Naive thymus-derived CD4-positive, alpha-beta T cell (primary cell): ENCODE measurements at regions not wholly inside any gene's neighbourhood (a gene's known extent, or its start where the extent isn't known, plus 50 kb on each side); places are given as distances from the start of the nearest gene placed in this dataset.

Experiments
- ATAC-seq: fragments of 150-1000 bp; cut with Tn5 transposase; 2 replicates; pipeline ENCODE4 v1.10.0; 2021; ENCODE audit warnings: mild to moderate bottlenecking, moderate library complexity
- CTCF ChIA-PET: fragments of 350-600 bp; sonication (Branson Sonifier 250); formaldehyde crosslinking; loops from one replicate; lab custom pipeline; 2021; ENCODE audit warnings: antibody characterized with exemption; lab: Charles Lee
- POLR2A ChIA-PET: fragments of 350-600 bp; sonication (Branson Sonifier 250); formaldehyde crosslinking; loops from one replicate; lab custom pipeline; 2021; ENCODE audit warnings: antibody characterized with exemption, inconsistent platforms; lab: Charles Lee
- DNase-seq, 9 donors: peaks; one replicate each; pipeline versions ENCODE4 v3.0.0 to v3.0.0-alpha.2; 2020 to 2022; ENCODE audit warnings: mixed read lengths in 1 of 9
- H3K27ac ChIP-seq: one replicate; pipeline ENCODE4 v1.7.0; 2013; ENCODE audit warnings: mild to moderate bottlenecking, low read depth, low read length, moderate library complexity
- H3K27me3 ChIP-seq, 2 donors: one replicate each; pipeline ENCODE4 v1.7.0; 2013; ENCODE audit warnings: low read length in 2 of 2, mild to moderate bottlenecking in 2 of 2, moderate library complexity in 2 of 2; ENCODE audit not compliant: control insufficient read depth in 2 of 2, insufficient read depth in 2 of 2
- H3K36me3 ChIP-seq, 3 experiments: 1 replicate in 2 of 3; 2 replicates in 1 of 3; pipeline ENCODE4 v1.7.0; 2013; ENCODE audit warnings: low read length in 3 of 3, mild to moderate bottlenecking in 3 of 3, moderate library complexity in 1 of 3; ENCODE audit not compliant: insufficient read depth in 3 of 3, control insufficient read depth in 2 of 3
- H3K4me1 ChIP-seq, 2 donors: one replicate each; pipeline ENCODE4 v1.7.0; 2013; ENCODE audit warnings: low read length in 2 of 2, mild to moderate bottlenecking in 2 of 2, moderate library complexity in 1 of 2; ENCODE audit not compliant: control insufficient read depth in 2 of 2, insufficient read depth in 2 of 2
- H3K4me3 ChIP-seq: 2 replicates; pipeline ENCODE4 v1.7.0; 2013; ENCODE audit warnings: mild to moderate bottlenecking, low read length
- H3K9me3 ChIP-seq, 3 experiments: 1 replicate in 2 of 3; 2 replicates in 1 of 3; pipeline ENCODE4 v1.7.0; 2013; ENCODE audit warnings: low read length in 3 of 3; ENCODE audit not compliant: control insufficient read depth in 2 of 3
- H3K27ac Mint-ChIP-seq, 9 donors: one replicate each; pipeline ENCODE4 v1.8.0; 2020 to 2022; ENCODE audit warnings: mixed read lengths in 9 of 9, mild to moderate bottlenecking in 8 of 9, moderate library complexity in 5 of 9, inconsistent platforms in 2 of 9
- H3K27me3 Mint-ChIP-seq, 5 donors: one replicate each; pipeline ENCODE4 v1.8.0; 2021 to 2022; ENCODE audit warnings: mixed read lengths in 5 of 5, mild to moderate bottlenecking in 1 of 5
- H3K36me3 Mint-ChIP-seq, 5 donors: one replicate each; pipeline ENCODE4 v1.8.0; 2020 to 2022; ENCODE audit warnings: mixed read lengths in 5 of 5, mild to moderate bottlenecking in 3 of 5, inconsistent platforms in 1 of 5
- H3K4me1 Mint-ChIP-seq, 7 donors: one replicate each; pipeline ENCODE4 v1.8.0; 2020 to 2022; ENCODE audit warnings: mixed read lengths in 7 of 7, mild to moderate bottlenecking in 3 of 7, inconsistent platforms in 1 of 7
- H3K4me3 Mint-ChIP-seq, 10 donors: one replicate each; pipeline ENCODE4 v1.8.0; 2020 to 2022; ENCODE audit warnings: mild to moderate bottlenecking in 10 of 10, mixed read lengths in 10 of 10, moderate library complexity in 6 of 10, inconsistent platforms in 2 of 10
- H3K9me3 Mint-ChIP-seq, 11 donors: one replicate each; pipeline ENCODE4 v1.8.0; 2020 to 2022; ENCODE audit warnings: mixed read lengths in 11 of 11, mild to moderate bottlenecking in 4 of 11, inconsistent platforms in 1 of 11, moderate library complexity in 1 of 11
- intact Hi-C, 2 donors: fragments of 100-400 bp; cut with micrococcal nuclease; formaldehyde crosslinking; loops; one replicate each; pipeline ENCODE4 v1.15.1; 2023

DNA sequence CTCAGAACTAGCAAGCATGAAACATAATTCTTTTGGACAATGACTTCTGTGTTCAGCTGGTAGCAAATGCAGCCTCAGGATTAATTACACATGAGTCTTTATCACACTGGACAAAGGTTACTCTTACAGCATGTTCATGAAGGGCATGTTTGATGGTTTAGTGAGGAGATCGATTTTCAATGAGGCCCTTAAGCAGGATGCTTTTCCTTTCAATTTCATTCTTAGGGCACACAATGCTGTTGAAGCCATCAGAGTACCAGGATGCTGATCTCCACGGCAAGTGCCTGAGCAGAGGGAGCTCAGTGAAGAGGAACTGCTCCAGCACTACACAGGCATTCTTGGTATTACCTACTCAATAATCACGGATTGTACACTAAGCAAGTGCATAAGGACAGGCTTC is 542.0 kb downstream of the SNAPC1 start:
- POLR2A ChIA-PET: no interaction called here
- intact Hi-C loops: no loop called here

DNA sequence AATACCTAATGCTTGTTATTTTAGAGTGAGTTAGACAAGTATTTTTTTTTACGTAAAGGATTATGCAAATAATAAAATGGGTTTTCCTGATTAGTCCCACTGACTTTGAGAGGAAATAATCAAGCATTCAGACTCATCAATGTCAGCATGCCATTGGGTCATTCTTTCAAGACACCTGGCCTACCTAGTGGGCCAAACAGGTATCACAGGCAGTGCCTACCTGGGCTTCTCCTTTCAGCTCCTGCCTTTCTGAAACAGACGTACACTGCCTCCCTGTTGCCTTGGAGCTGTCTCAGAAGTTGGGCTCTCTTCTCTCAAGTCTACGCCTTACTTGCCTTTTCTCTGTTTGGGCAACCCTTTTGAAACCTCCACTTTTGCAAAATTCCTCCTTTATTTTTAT is 545.6 kb downstream of the SNAPC1 start:
- H3K4me3 ChIP-seq: no peak overlapping the region
- H3K27me3 ChIP-seq: no peaks in the 10 kb centered on the region
- no peaks in the 10 kb centered on the region for H3K36me3 ChIP-seq
- Mint-ChIP-seq H3K27me3 (peaks cover 0 to 12% (median 0%) of the 10 kb centered on the region in 5 donors), H3K36me3 (no peaks in the 10 kb centered on the region), H3K4me3 (no peak overlapping the region), H3K4me1 (no peaks in the 10 kb centered on the region), H3K27ac (no peak overlapping the region), H3K9me3 (peaks cover 0 to 10% (median 4%) of the 10 kb centered on the region in 11 donors)
- H3K9me3 ChIP-seq: no peaks in the 10 kb centered on the region
- H3K27ac ChIP-seq: no peak overlapping the region
- CTCF ChIA-PET: no interaction called here
- no peak for DNase-seq
- POLR2A ChIA-PET: no interaction called here
- no peaks in the 10 kb centered on the region for H3K4me1 ChIP-seq
- intact Hi-C loops: no loop called here
- ATAC-seq: no peak

More for the DNA sequence above, 542.0 kb downstream of the SNAPC1 start:
- Mint-ChIP-seq H3K27me3 (peaks cover 0 to 9% (median 0%) of the 10 kb centered on the region in 5 donors), H3K9me3 (peaks cover 0 to 10% (median 5%) of the 10 kb centered on the region in 11 donors), H3K4me3 (no peak overlapping the region), H3K27ac (no peak overlapping the region), H3K4me1 (no peaks in the 10 kb centered on the region), H3K36me3 (no peaks in the 10 kb centered on the region)
- ATAC-seq (no peak), DNase-seq (no peak)
- no peaks in the 10 kb centered on the region for H3K4me1 ChIP-seq
- H3K27me3 ChIP-seq: no peaks in the 10 kb centered on the region
- H3K4me3 ChIP-seq: no peak overlapping the region
- CTCF ChIA-PET: no interaction called here
- no peaks in the 10 kb centered on the region for H3K9me3 ChIP-seq
- no peaks in the 10 kb centered on the region for H3K36me3 ChIP-seq
- H3K27ac ChIP-seq: no peak overlapping the region

DNA sequence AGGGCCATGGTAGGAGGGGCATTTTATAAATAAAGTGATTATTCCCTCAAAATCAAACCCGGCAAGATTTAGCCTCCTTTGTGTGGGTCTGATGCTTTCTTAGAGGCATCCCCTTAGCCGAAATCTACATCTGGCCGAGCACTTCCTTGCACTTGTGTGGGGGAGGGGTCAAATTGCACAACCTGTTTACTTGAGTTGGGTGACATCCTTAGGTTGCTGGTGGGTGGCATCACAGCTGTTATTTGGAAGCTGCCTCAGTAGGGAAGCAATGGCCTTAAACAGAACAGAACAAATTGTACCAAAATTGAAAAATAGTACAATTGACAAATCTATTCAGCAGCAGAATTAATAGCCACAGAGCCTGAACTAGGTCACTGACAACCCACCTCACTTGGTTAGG is 546.1 kb downstream of the SNAPC1 start:
- H3K36me3 Mint-ChIP-seq: no peaks in the 10 kb centered on the region
- H3K4me1 ChIP-seq: no peaks in the 10 kb centered on the region
- DNase-seq (no peak), ATAC-seq (no peak)
- ChIA-PET POLR2A (no interaction called here), CTCF (no interaction called here)
- no peaks in the 10 kb centered on the region for H3K27me3 ChIP-seq
- H3K9me3 Mint-ChIP-seq: peaks cover 0 to 10% (median 4%) of the 10 kb centered on the region in 11 donors
- no peak overlapping the region for H3K4me3 ChIP-seq
- H3K27ac ChIP-seq: no peak overlapping the region
- no peaks in the 10 kb centered on the region for H3K9me3 ChIP-seq
- no peaks in the 10 kb centered on the region for H3K4me1 Mint-ChIP-seq
- H3K27me3 Mint-ChIP-seq: peaks cover 0 to 12% (median 0%) of the 10 kb centered on the region in 5 donors
- no peak overlapping the region for H3K4me3 Mint-ChIP-seq
- H3K36me3 ChIP-seq: no peaks in the 10 kb centered on the region
- intact Hi-C loops: no loop called here
- no peak overlapping the region for H3K27ac Mint-ChIP-seq

DNA sequence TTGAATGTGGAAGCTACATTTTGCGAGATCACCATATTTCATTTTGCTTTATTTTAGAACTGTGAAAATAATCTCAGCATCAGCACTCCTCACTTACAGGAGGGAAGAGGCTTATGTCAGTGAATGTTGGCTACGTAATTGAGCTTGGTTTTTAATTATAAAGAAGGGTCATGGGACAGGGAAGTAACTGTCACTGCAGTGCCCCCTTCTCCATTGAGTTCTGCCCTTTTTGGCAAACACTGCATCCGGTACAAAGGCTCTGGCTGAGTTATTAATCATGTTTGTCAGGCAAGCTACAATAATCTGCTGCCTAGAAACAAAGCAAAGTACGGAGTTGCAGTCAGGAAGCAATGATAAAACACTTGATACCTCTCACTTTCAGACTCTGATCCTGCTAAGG is 546.7 kb downstream of the SNAPC1 start:
- Histone ChIP-seq H3K4me1 (no peaks in the 10 kb centered on the region), H3K9me3 (no peaks in the 10 kb centered on the region), H3K36me3 (no peaks in the 10 kb centered on the region), H3K27me3 (no peaks in the 10 kb centered on the region), H3K27ac (no peak overlapping the region), H3K4me3 (no peak overlapping the region)
- ATAC-seq (no peak), DNase-seq (no peak)
- H3K4me1 Mint-ChIP-seq: no peaks in the 10 kb centered on the region
- H3K27ac Mint-ChIP-seq: no peak overlapping the region
- H3K9me3 Mint-ChIP-seq: peaks cover 0 to 10% (median 4%) of the 10 kb centered on the region in 11 donors
- H3K27me3 Mint-ChIP-seq: peaks cover 0 to 12% (median 0%) of the 10 kb centered on the region in 5 donors
- CTCF ChIA-PET: no interaction called here
- no peaks in the 10 kb centered on the region for H3K36me3 Mint-ChIP-seq
- no peak overlapping the region for H3K4me3 Mint-ChIP-seq
- intact Hi-C loops: no loop called here
- POLR2A ChIA-PET: no interaction called here

DNA sequence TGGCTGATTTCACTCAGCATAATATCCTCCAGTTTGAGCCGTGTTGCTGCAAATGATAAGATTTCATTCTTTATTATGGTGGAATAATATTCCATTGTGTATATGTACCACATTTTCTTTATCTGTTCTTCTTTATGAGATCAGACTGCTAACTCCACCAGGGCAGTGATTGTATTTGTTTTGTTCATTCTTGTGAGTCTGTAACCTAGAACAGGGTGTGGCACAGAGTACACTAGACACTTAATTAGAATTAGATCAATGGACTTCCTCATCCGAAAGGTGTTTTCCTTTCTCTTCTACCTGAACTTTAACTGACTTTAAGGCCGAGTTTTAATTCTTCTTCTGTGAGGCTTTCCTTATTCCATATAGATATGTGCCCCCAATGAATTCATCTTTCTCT is 551.0 kb downstream of the SNAPC1 start:
- no peak overlapping the region for H3K4me3 Mint-ChIP-seq
- no peaks in the 10 kb centered on the region for H3K36me3 ChIP-seq

DNA sequence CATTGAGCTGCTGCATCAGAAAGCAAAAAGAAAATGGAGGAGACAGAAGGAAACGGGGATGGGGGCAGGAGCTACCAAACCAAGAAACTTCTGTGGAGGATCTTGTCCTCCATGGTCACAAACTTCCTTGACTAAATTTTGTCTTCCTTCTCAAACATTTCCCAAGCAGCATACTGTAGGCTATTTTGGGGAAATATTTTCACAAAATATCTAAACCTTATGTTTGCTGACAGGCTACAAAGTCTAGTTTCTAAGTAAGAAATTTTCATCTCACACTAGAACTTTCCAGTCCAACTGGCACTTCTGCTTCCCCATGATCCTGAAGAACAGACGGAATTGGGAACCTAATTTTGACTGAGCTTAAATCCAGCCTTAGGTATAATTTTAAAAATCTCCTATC is 552.0 kb downstream of the SNAPC1 start:
- ChIA-PET CTCF (no interaction called here), POLR2A (no interaction called here)
- no peaks in the 10 kb centered on the region for H3K36me3 Mint-ChIP-seq
- ATAC-seq: no peak
- H3K4me1 Mint-ChIP-seq: no peaks in the 10 kb centered on the region
- no peak overlapping the region for H3K27ac Mint-ChIP-seq
- no peak overlapping the region for H3K4me3 Mint-ChIP-seq
- no peak overlapping the region for H3K27ac ChIP-seq
- no peaks in the 10 kb centered on the region for H3K4me1 ChIP-seq
- H3K36me3 ChIP-seq: no peaks in the 10 kb centered on the region
- no peaks in the 10 kb centered on the region for H3K9me3 ChIP-seq
- intact Hi-C loops: no loop called here
- no peaks in the 10 kb centered on the region for H3K27me3 ChIP-seq
- no peak overlapping the region for H3K4me3 ChIP-seq
- DNase-seq: no peak
- H3K27me3 Mint-ChIP-seq: peaks cover 0 to 12% (median 0%) of the 10 kb centered on the region in 5 donors
- H3K9me3 Mint-ChIP-seq: peaks cover 0 to 9% (median 0%) of the 10 kb centered on the region in 11 donors

More for the DNA sequence above, 551.0 kb downstream of the SNAPC1 start:
- Histone ChIP-seq H3K27ac (no peak overlapping the region), H3K9me3 (no peaks in the 10 kb centered on the region), H3K4me1 (no peaks in the 10 kb centered on the region), H3K27me3 (no peaks in the 10 kb centered on the region), H3K4me3 (no peak overlapping the region)
- no peak overlapping the region for H3K27ac Mint-ChIP-seq
- H3K4me1 Mint-ChIP-seq: no peaks in the 10 kb centered on the region
- ChIA-PET CTCF (no interaction called here), POLR2A (no interaction called here)
- peaks cover 0 to 12% (median 0%) of the 10 kb centered on the region in 5 donors for H3K27me3 Mint-ChIP-seq
- H3K9me3 Mint-ChIP-seq: peaks cover 0 to 9% (median 0%) of the 10 kb centered on the region in 11 donors
- ATAC-seq: no peak
- no peaks in the 10 kb centered on the region for H3K36me3 Mint-ChIP-seq
- intact Hi-C loops: no loop called here
- DNase-seq: no peak

DNA sequence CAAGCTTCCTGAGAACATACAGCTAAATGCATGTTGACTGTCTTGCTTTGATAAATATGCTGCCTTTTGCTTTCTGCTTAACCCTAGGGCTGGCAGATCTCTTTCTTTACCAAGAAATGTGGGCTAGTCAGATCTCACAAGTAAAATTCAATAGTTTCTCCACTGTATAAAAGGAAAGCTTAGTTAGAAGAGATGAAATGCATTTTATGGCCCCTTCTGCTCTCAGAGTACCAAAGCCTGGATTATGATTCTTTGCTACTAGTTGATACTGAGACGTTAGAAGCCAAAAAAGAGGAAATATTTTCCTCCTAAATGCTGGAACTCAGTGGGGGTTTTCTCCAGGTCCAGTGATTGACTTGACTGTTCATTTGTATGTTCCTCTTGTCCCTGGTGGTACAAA is 552.7 kb downstream of the SNAPC1 start:
- Histone ChIP-seq H3K4me3 (no peak overlapping the region), H3K27me3 (no peaks in the 10 kb centered on the region), H3K36me3 (no peaks in the 10 kb centered on the region), H3K27ac (no peak overlapping the region), H3K9me3 (no peaks in the 10 kb centered on the region), H3K4me1 (no peaks in the 10 kb centered on the region)
- no peak for DNase-seq
- Mint-ChIP-seq H3K4me3 (no peak overlapping the region), H3K27ac (no peak overlapping the region), H3K9me3 (peaks cover 0 to 3% (median 0%) of the 10 kb centered on the region in 11 donors), H3K27me3 (peaks cover 0 to 6% (median 0%) of the 10 kb centered on the region in 5 donors), H3K36me3 (no peaks in the 10 kb centered on the region), H3K4me1 (no peaks in the 10 kb centered on the region)
- POLR2A ChIA-PET: no interaction called here
- CTCF ChIA-PET: no interaction called here
- intact Hi-C loops: no loop called here
- no peak for ATAC-seq
